HG02763 (cell line): ENCODE measurements at regions not wholly inside any gene's neighbourhood (a gene's known extent, or its start where the extent isn't known, plus 50 kb on each side); places are given as distances from the start of the nearest gene placed in this dataset.

Experiments used
- ATAC-seq: cut with Tn5 transposase; IDR thresholded peaks from one replicate; pipeline ENCODE4 v1.9.1; 2021; ENCODE audit warnings: mild to moderate bottlenecking, moderate library complexity; ENCODE audit not compliant: unreplicated experiment

GRCh38 chr15:77541421-77542181, 91.1 kb downstream of the LINGO1 start:
- no peak for ATAC-seq

- no peak for ATAC-seq
These were observed 92.2 kb downstream of the LINGO1 start for GRCh38 chr15:77540312-77541060.

- ATAC-seq, result no peak
These were observed 93.8 kb downstream of the LINGO1 start for GRCh38 chr15:77538793-77539497.

GRCh38 chr15:77538027-77538451, 94.7 kb downstream of the LINGO1 start:
- ATAC-seq, result peak; percentile 63

GRCh38 chr15:77537006-77537405, 95.7 kb downstream of the LINGO1 start:
- ATAC-seq, result no peak

GRCh38 chr15:77535845-77536244, 96.9 kb downstream of the LINGO1 start:
- no peak for ATAC-seq
